Transverse colon (tissue), 4 donors: ENCODE measurements at regions not wholly inside any gene's neighbourhood (a gene's known extent, or its start where the extent isn't known, plus 50 kb on each side); places are given as distances from the start of the nearest gene placed in this dataset.
A peak's percentile ranks its signal among the peaks of the same experiment; 100 is the strongest.

Experiments
- CTCF ChIP-seq, 5 experiments: fragments of 200-600 bp in 3 of 5; fragments of 450-650 bp in 2 of 5; sonication (generic) in 3 of 5; IDR thresholded peaks; 1 replicate in 2 of 5; 2 replicates in 3 of 5; pipeline ENCODE4 v1.5.1; 2016 to 2017; ENCODE audit warnings: antibody characterized with exemption in 5 of 5, inconsistent platforms in 3 of 5, mild to moderate bottlenecking in 2 of 5, moderate library complexity in 1 of 5
- POLR2A ChIP-seq: fragments of 450-650 bp; IDR thresholded peaks from one replicate; pipeline ENCODE4 v1.6.1; 2016; ENCODE audit warnings: antibody characterized with exemption, mild to moderate bottlenecking, moderate library complexity
- POLR2AphosphoS5 ChIP-seq, 3 donors: sonication (generic); formaldehyde crosslinking; IDR thresholded peaks; one replicate each; pipeline ENCODE4 v1.6.1; 2016; ENCODE audit warnings: antibody characterized with exemption in 3 of 3

GRCh38 chr2:146312899-146313298 lies 1531.9 kb upstream of the ACVR2A start:
- TF ChIP-seq CTCF (IDR thresholded peaks at IDR 0.05) (peak in 1 of 5 experiments; percentile 7), POLR2A (no peak), POLR2AphosphoS5 (IDR thresholded peaks at IDR 0.05) (no peak)
